Neuron (in vitro differentiated cells): ENCODE measurements at regions not wholly inside any gene's neighbourhood (a gene's known extent, or its start where the extent isn't known, plus 50 kb on each side); places are given as distances from the start of the nearest gene placed in this dataset.
"Not testable (repeated sequence)": the region's sequence is repeated elsewhere in the genome, so short reads cannot be mapped to it uniquely, and the experiment has no call there.

Experiments
- H2AFZ ChIP-seq: one replicate; pipeline ENCODE4 v1.6.1; 2013; ENCODE audit warnings: low read depth, mild to moderate bottlenecking, inconsistent platforms, low read length, moderate library complexity
- H3K27me3 ChIP-seq: one replicate; pipeline ENCODE4 v1.6.1; 2013; ENCODE audit warnings: low read length; ENCODE audit not compliant: insufficient read depth
- H3K36me3 ChIP-seq: one replicate; pipeline ENCODE4 v1.6.1; 2013; ENCODE audit warnings: low read length; ENCODE audit not compliant: insufficient read depth
- H3K4me1 ChIP-seq: one replicate; pipeline ENCODE4 v1.6.1; 2013; ENCODE audit warnings: low read length; ENCODE audit not compliant: insufficient read depth
- H3K4me3 ChIP-seq: 2 replicates; pipeline ENCODE4 v1.5.1; 2013; ENCODE audit warnings: mild to moderate bottlenecking, low read length, moderate library complexity
- H3K9me3 ChIP-seq: one replicate; pipeline ENCODE4 v1.6.1; 2013; ENCODE audit warnings: low read length

DNA sequence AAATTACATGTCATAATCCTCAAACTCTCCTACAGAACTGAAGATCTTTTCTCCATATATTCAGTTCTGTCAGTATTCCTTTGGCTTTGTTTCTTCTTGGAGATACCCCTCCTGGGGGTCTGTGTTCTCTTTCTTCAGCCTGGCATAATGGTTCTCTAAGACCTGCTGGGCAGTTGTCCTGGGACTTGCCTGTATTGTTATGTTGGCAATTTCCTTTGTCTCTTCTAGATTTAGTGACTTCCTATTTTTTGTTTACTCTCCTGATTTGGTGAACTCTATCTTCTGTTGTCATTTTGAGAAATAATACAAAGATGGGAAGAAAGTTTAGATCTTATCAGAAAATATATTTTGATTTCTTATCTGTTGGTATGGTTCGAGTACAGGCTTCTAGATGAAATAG lies 127.8 kb downstream of the GOSR1 start:
- Histone ChIP-seq H3K4me1 (peaks cover 5% of the 10 kb centered on the region), H3K27me3 (no peaks in the 10 kb centered on the region), H3K36me3 (no peaks in the 10 kb centered on the region)

DNA sequence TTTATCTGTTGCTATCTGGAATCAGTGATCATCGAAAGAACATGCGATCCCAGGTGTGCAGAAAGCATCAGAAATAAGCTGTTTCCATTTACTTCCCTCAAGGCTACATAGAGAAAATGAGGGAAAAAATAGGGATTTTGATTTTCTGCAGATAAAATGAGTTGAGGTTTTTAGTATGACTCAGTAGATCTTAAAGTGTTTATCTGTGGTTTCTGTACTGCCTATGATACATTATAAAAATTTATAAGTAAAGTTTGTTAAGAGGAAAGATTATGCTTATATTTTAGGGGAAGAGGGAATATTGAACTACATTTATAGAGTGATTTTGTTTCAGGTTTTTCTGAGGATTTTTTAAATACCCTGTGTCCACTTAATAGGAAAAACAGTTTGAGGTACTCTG lies 125.2 kb downstream of the GOSR1 start:
- not testable (repeated sequence) for H2AFZ ChIP-seq, H3K36me3 ChIP-seq, H3K27me3 ChIP-seq, H3K4me1 ChIP-seq, H3K9me3 ChIP-seq
- peak overlapping the region; percentile 56 for H3K4me3 ChIP-seq

More for the DNA sequence above, 127.8 kb downstream of the GOSR1 start:
- no peaks in the 10 kb centered on the region for H3K9me3 ChIP-seq
- no peak overlapping the region for H3K4me3 ChIP-seq
- H2AFZ ChIP-seq: no peak overlapping the region

DNA sequence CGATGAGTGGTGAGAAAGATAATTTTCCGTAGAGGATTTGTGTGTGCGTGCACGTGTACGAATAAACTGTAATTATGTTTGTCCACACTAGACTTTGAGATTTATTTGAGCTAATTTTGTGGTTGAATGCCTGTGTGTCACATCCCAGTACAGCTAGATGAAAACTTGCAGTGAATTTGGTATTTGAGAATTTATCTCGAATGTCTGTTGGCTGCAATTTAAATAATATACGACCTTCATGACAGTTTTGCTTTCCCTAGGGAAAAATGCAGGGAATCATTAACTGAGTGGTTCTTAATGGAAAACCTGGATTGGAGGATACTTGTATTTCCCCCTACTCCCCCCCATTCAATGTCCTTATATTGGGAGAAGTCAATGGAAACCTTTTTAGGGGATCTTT lies 124.8 kb downstream of the GOSR1 start:
- H3K4me1 ChIP-seq, H3K9me3 ChIP-seq, H3K27me3 ChIP-seq, H3K36me3 ChIP-seq, H2AFZ ChIP-seq: not testable (repeated sequence)
- H3K4me3 ChIP-seq: peak overlapping the region; percentile 56

DNA sequence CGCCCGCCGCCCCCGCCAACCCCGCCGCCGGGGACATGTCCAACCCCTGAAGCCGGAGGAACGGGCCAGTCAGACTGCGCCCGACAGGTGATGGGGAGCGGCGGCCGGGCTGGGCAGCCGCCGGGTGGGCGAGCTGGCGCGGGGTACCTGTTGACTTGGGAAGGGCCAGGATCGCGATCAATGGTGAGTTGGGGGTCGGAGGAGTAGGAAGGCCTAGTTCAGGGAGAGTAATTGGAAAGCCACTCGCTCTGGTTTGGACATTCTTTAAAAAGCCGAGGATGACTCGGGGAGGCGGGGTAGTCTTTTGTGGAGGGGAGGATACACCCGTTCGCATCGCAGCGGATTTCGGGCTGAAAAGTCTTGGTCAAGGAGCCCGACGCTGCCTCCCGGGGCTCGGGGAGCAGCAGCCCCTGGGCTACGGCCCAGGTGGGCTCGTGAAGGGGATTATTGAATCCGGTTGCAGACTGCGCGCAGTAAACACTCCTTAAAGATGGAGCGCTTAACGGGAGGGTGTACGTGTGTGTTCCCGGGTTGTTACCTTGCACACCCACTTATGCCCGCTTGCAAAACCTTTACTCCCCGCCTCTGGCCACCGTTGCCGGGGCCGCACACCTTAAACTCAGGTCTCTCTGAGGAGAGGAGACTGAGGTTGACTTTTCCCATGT lies 123.8 kb downstream of the GOSR1 start:
- H3K9me3 ChIP-seq: no peaks in the 10 kb centered on the region
- peaks cover 5% of the 10 kb centered on the region for H3K4me1 ChIP-seq
- no peaks in the 10 kb centered on the region for H3K27me3 ChIP-seq
- H3K4me3 ChIP-seq: peak overlapping the region; percentile 99
- no peaks in the 10 kb centered on the region for H3K36me3 ChIP-seq
- H2AFZ ChIP-seq: peak overlapping the region; percentile 95

DNA sequence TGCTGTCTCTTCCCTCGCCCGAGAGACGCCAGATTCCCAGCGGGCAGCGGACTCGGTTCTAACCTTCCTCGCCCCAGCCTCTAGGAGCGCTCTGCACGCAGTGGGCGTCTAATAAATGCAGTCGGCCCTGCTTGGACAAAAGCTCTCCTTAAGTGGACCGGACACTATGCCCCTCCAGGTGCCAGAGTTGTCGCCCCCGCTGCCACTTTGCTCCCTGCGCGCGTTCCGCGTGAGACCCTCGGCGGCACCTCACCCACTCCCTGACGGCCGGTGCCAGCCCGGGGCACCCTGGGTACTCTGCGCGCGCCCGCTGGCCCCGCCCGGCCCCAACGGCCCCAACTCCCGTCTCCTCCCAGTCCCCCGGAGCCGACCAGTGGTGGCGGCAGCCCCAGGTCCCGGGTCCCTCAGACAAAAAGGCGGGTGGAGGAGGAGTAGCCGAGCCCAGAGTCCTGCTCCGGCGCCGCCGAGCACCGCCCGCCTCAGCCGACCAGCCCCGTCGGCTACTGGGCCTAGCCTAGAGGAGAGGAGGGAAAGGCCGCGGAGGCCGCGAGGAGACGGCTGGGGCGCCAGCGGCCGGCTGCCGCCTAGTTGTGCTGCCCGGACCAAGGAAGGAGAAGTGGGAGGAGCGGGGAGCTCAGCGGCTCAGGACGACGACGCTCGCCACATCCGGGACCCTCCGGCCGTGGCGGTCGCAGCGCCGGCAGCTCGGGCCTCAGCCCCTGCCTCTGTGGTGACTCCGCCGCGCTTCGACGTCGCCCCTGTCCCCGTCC lies 123.0 kb downstream of the GOSR1 start:
- H3K4me3 ChIP-seq: peak overlapping the region; percentile 99
- H3K36me3 ChIP-seq: no peaks in the 10 kb centered on the region
- no peaks in the 10 kb centered on the region for H3K27me3 ChIP-seq
- peak overlapping the region; percentile 95 for H2AFZ ChIP-seq
- H3K9me3 ChIP-seq: no peaks in the 10 kb centered on the region
- peaks cover 5% of the 10 kb centered on the region for H3K4me1 ChIP-seq

DNA sequence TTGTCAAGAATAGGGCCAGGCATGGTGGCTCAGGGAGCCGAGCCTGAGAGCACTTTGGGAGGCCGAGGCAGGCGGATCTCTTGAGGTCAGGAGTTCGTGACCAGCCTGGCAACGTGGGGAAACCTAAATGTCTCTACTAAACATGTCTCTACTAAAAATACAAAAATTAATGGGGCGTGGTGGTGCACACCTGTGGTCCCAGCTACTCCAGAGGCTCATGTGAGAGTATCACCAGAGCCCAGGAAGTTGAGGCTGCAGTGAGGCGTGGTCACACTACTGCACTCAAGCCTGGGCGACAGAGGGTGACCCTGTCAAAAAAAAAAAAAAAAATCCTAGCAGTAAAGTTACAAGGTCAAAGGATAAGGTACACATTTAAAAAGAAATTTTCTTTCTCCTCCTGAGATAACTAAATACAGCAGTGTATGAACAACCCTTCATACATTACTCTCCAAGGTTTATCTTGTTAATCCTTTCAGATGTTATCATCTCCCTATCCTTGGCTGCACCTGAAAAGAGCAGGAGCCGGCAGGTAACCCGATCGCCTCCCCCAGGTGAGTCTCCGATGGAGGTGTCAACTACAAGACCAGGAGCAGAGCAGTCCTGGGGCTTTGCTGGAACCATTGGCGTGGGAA lies 122.3 kb downstream of the GOSR1 start:
- Histone ChIP-seq H3K27me3 (no peaks in the 10 kb centered on the region), H3K9me3 (no peaks in the 10 kb centered on the region), H2AFZ (peak overlapping the region; percentile 95), H3K4me3 (peak overlapping the region; percentile 99), H3K4me1 (peaks cover 5% of the 10 kb centered on the region), H3K36me3 (no peaks in the 10 kb centered on the region)

DNA sequence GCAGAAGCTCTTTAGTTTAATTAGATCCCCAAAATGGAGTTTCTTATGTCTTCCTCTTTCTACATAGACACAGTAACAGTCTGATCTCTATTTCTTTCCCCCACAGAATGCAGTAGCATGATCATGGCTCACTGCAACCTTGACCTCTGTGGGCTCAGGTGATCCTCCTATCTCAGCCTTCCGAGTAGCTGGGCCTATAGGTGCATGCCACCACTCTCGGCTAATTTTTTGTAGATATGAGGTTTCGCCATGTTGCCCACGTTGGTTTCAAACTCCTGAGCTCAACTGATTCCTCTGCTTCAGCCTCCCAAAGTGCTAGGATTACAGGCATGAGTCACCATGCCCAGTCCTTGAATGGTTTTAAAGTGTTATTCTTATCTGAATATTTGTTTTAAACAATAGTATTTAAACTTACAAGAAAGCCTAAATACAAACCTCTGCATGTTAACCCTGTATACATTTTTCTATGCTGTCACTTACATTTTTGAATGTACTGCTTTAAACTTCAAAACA lies 120.6 kb downstream of the GOSR1 start:
- Histone ChIP-seq H3K9me3 (no peaks in the 10 kb centered on the region), H3K4me3 (no peak overlapping the region), H2AFZ (no peak overlapping the region), H3K4me1 (peaks cover 4% of the 10 kb centered on the region), H3K36me3 (no peaks in the 10 kb centered on the region), H3K27me3 (no peaks in the 10 kb centered on the region)

DNA sequence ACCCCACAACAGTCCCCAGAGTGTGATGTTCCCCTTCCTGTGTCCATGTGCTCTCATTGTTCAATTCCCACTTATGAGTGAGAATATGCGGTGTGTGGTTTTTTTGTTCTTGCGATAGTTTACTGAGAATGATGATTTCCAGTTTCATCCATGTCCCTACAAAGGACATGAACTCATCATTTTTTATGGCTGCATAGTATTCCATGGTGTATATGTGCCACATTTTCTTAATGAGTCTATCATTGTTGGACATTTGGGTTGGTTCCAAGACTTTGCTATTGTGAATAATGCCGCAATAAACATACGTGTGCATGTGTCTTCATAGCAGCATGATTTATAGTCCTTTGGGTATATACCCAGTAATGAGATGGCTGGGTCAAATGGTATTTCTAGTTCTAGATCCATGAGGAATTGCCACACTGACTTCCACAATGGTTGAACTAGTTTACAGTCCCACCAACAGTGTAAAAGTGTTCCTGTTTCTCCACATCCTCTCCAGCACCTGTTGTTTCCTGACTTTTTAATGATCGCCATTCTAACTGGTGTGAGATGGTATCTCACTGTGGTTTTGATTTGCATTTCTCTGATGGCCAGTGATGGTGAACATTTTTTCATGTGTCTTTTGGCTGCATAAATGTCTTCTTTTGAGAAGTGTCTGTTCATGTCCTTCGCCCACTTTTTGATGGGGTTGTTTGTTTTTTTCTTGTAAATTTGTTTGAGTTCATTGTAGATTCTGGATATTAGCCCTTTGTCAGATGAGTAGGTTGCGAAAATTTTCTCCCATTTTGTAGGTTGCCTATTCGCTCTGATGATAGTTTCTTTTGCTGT lies 120.0 kb downstream of the GOSR1 start:
- not testable (repeated sequence) for H3K9me3 ChIP-seq, H3K36me3 ChIP-seq, H3K27me3 ChIP-seq, H3K4me1 ChIP-seq, H3K4me3 ChIP-seq, H2AFZ ChIP-seq

DNA sequence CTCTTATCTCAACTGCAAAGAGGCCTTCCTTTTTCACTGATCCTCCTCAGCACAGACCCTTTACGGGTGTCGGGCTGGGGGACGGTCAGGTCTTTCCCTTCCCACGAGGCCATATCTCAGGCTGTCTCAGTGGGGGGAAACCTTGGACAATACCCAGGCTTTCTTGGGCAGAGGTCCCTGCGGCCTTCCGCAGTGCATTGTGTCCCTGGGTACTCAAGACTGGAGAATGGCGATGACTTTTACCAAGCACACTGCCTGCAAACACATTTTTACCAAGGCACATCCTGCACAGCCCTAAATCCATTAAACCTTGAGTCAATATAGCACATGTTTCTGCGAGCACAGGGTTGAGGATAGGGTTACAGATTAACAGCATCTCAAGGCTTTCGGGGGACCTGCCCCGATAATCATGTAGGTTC lies 117.8 kb downstream of the GOSR1 start:
- H3K9me3 ChIP-seq, H2AFZ ChIP-seq, H3K36me3 ChIP-seq, H3K27me3 ChIP-seq, H3K4me3 ChIP-seq, H3K4me1 ChIP-seq: not testable (repeated sequence)

DNA sequence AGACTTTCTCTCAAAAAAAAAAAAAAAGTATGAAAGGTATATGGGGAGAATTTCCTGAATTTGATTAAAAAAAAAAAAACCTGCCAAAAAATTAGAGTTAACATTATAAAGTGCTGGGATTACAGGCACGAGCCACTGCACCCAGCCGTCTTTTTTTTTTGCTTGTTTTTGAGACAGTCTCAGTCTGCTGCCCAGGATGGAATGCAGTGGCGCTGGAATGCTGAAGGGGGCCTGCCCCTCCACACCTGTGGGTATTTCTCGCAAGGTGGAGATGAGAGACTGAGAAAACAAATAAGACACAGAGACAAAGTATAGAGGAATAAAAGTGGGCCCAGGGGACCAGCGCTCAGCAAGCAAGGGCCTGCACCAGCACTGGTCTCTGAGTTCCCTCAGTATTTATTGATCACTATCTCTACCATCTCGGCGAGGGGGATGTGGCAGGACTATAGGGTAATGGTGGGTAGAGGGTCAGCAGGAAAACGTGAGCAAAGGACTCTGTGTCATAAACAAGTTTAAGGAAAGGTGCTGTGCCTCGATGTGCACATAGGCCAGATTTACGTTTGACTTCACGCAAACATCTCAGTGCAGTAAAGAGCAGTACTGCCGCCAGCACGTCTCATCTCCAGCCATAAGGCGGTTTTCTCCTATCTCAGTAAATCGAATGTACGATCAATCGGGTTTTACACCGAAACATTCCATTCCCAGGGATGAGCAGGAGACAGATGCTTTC lies 117.2 kb downstream of the GOSR1 start:
- Histone ChIP-seq H3K9me3 (no peaks in the 10 kb centered on the region), H2AFZ (no peak overlapping the region), H3K4me1 (no peaks in the 10 kb centered on the region), H3K27me3 (no peaks in the 10 kb centered on the region), H3K36me3 (no peaks in the 10 kb centered on the region), H3K4me3 (no peak overlapping the region)

DNA sequence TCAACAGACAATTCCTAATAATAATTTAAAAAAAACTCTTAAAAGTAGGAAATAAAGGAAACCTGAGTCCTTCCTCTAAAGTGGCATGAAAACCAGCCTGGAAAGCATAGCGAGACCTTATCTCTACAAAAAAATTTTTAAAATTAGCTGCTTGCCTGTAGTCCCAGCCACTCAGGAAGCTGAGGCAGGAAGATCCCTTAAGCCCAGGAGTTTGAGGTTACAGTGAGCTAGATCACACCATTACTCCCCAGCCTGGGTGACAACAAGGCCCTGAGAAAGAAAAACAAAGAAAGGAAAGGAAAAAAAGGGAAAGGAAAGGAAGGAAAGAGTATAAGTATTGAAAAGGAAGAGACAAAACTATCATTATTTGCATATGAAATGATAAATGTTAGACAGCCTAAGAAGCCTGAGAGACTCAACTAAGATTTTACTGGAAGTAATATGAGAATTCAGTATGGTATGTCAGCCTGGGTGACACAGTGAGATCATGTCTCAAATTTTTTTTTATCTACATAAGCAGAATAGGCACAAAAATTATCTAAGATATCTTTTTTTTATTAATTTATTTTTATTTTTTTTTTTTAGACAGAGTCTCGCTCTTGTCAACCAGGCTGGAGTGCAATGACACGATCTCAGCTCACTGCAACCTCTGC lies 113.0 kb downstream of the GOSR1 start:
- Histone ChIP-seq H3K4me3 (no peak overlapping the region), H3K9me3 (no peaks in the 10 kb centered on the region)

DNA sequence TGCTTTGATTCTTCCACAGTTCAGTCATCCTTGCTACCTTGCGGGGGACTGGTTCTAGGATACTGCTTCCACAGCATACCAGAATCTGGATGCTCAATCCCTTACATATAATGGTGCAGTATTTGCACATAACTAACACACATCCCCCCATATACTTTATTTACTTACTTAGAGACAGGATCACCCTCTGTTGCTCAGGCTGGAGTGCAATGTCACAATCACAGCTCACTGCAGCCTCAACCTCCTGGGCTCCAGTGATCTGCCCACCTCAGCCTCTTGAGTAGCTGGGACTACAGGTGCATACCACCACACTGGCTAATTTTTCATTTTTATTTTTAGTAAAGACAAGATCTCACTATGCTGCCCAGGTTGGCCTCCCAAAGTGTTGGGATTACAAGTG lies 112.2 kb downstream of the GOSR1 start:
- Histone ChIP-seq H2AFZ (no peak overlapping the region), H3K36me3 (no peaks in the 10 kb centered on the region), H3K27me3 (no peaks in the 10 kb centered on the region), H3K4me3 (no peak overlapping the region), H3K4me1 (no peaks in the 10 kb centered on the region), H3K9me3 (no peaks in the 10 kb centered on the region)

More for the DNA sequence above, 113.0 kb downstream of the GOSR1 start:
- Histone ChIP-seq H3K27me3 (no peaks in the 10 kb centered on the region), H3K4me1 (no peaks in the 10 kb centered on the region), H2AFZ (no peak overlapping the region), H3K36me3 (no peaks in the 10 kb centered on the region)
